ENCODE measurements at regions not wholly inside any gene's neighbourhood (a gene's known extent, or its start where the extent isn't known, plus 50 kb on each side); places are given as distances from the start of the nearest gene placed in this dataset.

GRCh38 chr1:244205906-244206305, 154.8 kb downstream of the ZBTB18 start:
- intact Hi-C loops (cut with micrococcal nuclease), result no loop called here
- peaks cover 0 to 6% (median 0%) of the 10 kb centered on the region in 3 donors for H3K27me3 Mint-ChIP-seq (ENCODE audit: low read depth in 3 of 3)
- no peaks in the 10 kb centered on the region for H3K36me3 Mint-ChIP-seq

GRCh38 chr1:244207042-244207934, 156.2 kb downstream of the ZBTB18 start:
- no peak for TF ChIP-seq CTCF (IDR thresholded peaks at IDR 0.05)
- H3K36me3 ChIP-seq (replicated peaks in 1 of 2; ENCODE audit: control insufficient read depth in 1 of 2, insufficient read depth in 2 of 2, low read length in 2 of 2), result no peaks in the 10 kb centered on the region
- no peak overlapping the region for H2AFZ ChIP-seq (ENCODE audit: insufficient read depth, low read depth, low read length, poor library complexity, severe bottlenecking)

More at GRCh38 chr1:244205906-244206305, 154.8 kb downstream of the ZBTB18 start:
- Mint-ChIP-seq H3K4me1 (peaks cover 7% of the 10 kb centered on the region), H3K4me3 (no peak overlapping the region), H3K27ac (no peak overlapping the region), H3K9me3 (peaks cover 0 to 3% (median 0%) of the 10 kb centered on the region in 7 donors)
- H3K79me2 ChIP-seq (ENCODE audit: insufficient read depth, low read length), result no peaks in the 10 kb centered on the region
- no peaks in the 10 kb centered on the region for H3K36me3 ChIP-seq (replicated peaks in 1 of 2; ENCODE audit: control insufficient read depth in 1 of 2, insufficient read depth in 2 of 2, low read length in 2 of 2)
- no peak overlapping the region for H3K4me2 ChIP-seq (replicated peaks; ENCODE audit: extremely low read depth, low read length, poor library complexity, severe bottlenecking)
- no peak overlapping the region for H3K4me3 ChIP-seq (replicated peaks in 1 of 3; ENCODE audit: low read depth in 2 of 3, low read length in 3 of 3)
- no peak overlapping the region for H3K27ac ChIP-seq (ENCODE audit: low read depth in 1 of 2, low read length in 2 of 2)
- DNase-seq, result no peak
- H2AFZ ChIP-seq (ENCODE audit: insufficient read depth, low read depth, low read length, poor library complexity, severe bottlenecking), result no peak overlapping the region
- peaks cover 9% of the 10 kb centered on the region in 2 donors for H3K4me1 ChIP-seq (ENCODE audit: control insufficient read depth in 1 of 2, insufficient read depth in 2 of 2, low read length in 2 of 2)
- no peaks in the 10 kb centered on the region for H4K20me1 ChIP-seq (ENCODE audit: insufficient read depth, low read length)
- no peaks in the 10 kb centered on the region for H3K9me3 ChIP-seq (replicated peaks in 1 of 2; ENCODE audit: control insufficient read depth in 1 of 2, insufficient read depth in 1 of 2, low read length in 2 of 2)
- no peak overlapping the region for H3K9ac ChIP-seq (ENCODE audit: insufficient read depth, low read length, poor library complexity, severe bottlenecking)
- H3K27me3 ChIP-seq (ENCODE audit: control insufficient read depth in 2 of 2, insufficient read depth in 2 of 2, low read length in 2 of 2), result no peaks in the 10 kb centered on the region
- TF ChIP-seq CTCF (IDR thresholded peaks at IDR 0.05), result no peak
- WGBS (ENCODE audit: insufficient coverage), result 100% methylated on average over 1 of the region's 3 CpGs

More at GRCh38 chr1:244207042-244207934, 156.2 kb downstream of the ZBTB18 start:
- Histone ChIP-seq H3K4me3 (replicated peaks in 1 of 3; ENCODE audit: low read depth in 2 of 3, low read length in 3 of 3) (no peak overlapping the region), H3K4me1 (ENCODE audit: control insufficient read depth in 1 of 2, insufficient read depth in 2 of 2, low read length in 2 of 2) (peaks cover 9% of the 10 kb centered on the region in 2 donors), H3K79me2 (ENCODE audit: insufficient read depth, low read length) (no peaks in the 10 kb centered on the region), H3K4me2 (replicated peaks; ENCODE audit: extremely low read depth, low read length, poor library complexity, severe bottlenecking) (no peak overlapping the region), H4K20me1 (ENCODE audit: insufficient read depth, low read length) (no peaks in the 10 kb centered on the region), H3K27me3 (ENCODE audit: control insufficient read depth in 2 of 2, insufficient read depth in 2 of 2, low read length in 2 of 2) (no peaks in the 10 kb centered on the region), H3K9ac (ENCODE audit: insufficient read depth, low read length, poor library complexity, severe bottlenecking) (no peak overlapping the region), H3K9me3 (replicated peaks in 1 of 2; ENCODE audit: control insufficient read depth in 1 of 2, insufficient read depth in 1 of 2, low read length in 2 of 2) (no peaks in the 10 kb centered on the region), H3K27ac (ENCODE audit: low read depth in 1 of 2, low read length in 2 of 2) (no peak overlapping the region)
- 80% methylated on average over 1 of the region's 6 CpGs for WGBS (ENCODE audit: insufficient coverage)
- Mint-ChIP-seq H3K4me1 (peaks cover 7% of the 10 kb centered on the region), H3K27me3 (ENCODE audit: low read depth in 3 of 3) (peaks cover 0 to 6% (median 0%) of the 10 kb centered on the region in 3 donors), H3K4me3 (no peak overlapping the region), H3K36me3 (no peaks in the 10 kb centered on the region), H3K27ac (no peak overlapping the region), H3K9me3 (peaks cover 0 to 3% (median 0%) of the 10 kb centered on the region in 7 donors)
- intact Hi-C loops (cut with micrococcal nuclease), result no loop called here
- no peak for DNase-seq

Measured in CD14-positive monocyte (primary cell).